ENCODE measurements at regions not wholly inside any gene's neighbourhood (a gene's known extent, or its start where the extent isn't known, plus 50 kb on each side); places are given as distances from the start of the nearest gene placed in this dataset.

GRCh38 chr10:23715363-23715762 is 276.5 kb downstream of the OTUD1 start:
- Mint-ChIP-seq H3K9me3 (ENCODE audit: unreplicated experiment) (no peaks in the 10 kb centered on the region), H3K36me3 (ENCODE audit: insufficient read depth, unreplicated experiment) (no peaks in the 10 kb centered on the region), H3K27me3 (ENCODE audit: insufficient read depth, unreplicated experiment) (peaks cover 24% of the 10 kb centered on the region), H3K4me1 (ENCODE audit: low read depth, unreplicated experiment) (no peaks in the 10 kb centered on the region), H3K4me3 (ENCODE audit: unreplicated experiment) (no peak overlapping the region), H3K27ac (ENCODE audit: unreplicated experiment) (no peak overlapping the region)
- CTCF ChIA-PET, result no interaction called here
- no peaks in the 10 kb centered on the region for H3K9me3 ChIP-seq
- intact Hi-C loops (cut with micrococcal nuclease; ENCODE audit: unreplicated experiment), result no loop called here
- no peak for DNase-seq
- no peak overlapping the region for H3K4me3 ChIP-seq (ENCODE audit: low read depth, low read length)
- no peaks in the 10 kb centered on the region for H3K36me3 ChIP-seq (ENCODE audit: control insufficient read depth, insufficient read depth, low read length)
- no peaks in the 10 kb centered on the region; the same call in 1 of the 2 replicates for H3K27me3 ChIP-seq (replicated peaks; ENCODE audit: control insufficient read depth, insufficient read depth, low read length)
- POLR2A ChIA-PET, result no interaction called here
- no peaks in the 10 kb centered on the region for H3K4me1 ChIP-seq
- BruUV-seq (replicated peaks), result no TSS peak
- TF ChIP-seq CTCF (IDR thresholded peaks at IDR 0.05; ENCODE audit: insufficient read depth in 1 of 2, low read depth in 1 of 2, low read length in 1 of 2, severe bottlenecking in 1 of 2, unreplicated experiment in 1 of 2), result no peak

DNA sequence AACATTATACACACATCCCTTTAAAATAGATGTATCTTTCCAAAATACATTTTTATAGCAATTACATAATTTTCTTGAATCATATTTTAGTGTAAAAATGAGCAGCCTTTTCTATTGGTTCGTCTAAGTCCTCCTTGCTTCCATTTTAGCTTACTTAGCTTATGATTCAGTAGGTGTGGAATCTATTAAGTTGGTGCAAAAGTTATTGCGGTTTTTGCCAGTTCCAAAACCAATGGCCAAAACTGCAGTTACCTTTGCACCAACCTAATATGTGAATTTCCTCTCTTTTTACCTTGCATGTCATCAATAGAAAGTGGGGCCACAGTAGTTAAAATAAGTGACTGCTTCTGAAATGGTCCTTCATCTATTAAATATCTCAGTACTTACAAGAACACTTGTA is 279.0 kb downstream of the OTUD1 start:
- ChIA-PET CTCF (no interaction called here), POLR2A (no interaction called here)
- no peak overlapping the region for H3K4me3 ChIP-seq (ENCODE audit: low read depth, low read length)
- no peaks in the 10 kb centered on the region for H3K4me1 Mint-ChIP-seq (ENCODE audit: low read depth, unreplicated experiment)
- no TSS peak for BruUV-seq (replicated peaks)
- intact Hi-C loops (cut with micrococcal nuclease; ENCODE audit: unreplicated experiment), result no loop called here
- no peaks in the 10 kb centered on the region for H3K9me3 Mint-ChIP-seq (ENCODE audit: unreplicated experiment)
- no peak for TF ChIP-seq CTCF (IDR thresholded peaks at IDR 0.05; ENCODE audit: insufficient read depth in 1 of 2, low read depth in 1 of 2, low read length in 1 of 2, severe bottlenecking in 1 of 2, unreplicated experiment in 1 of 2)
- no peaks in the 10 kb centered on the region for H3K27me3 ChIP-seq (replicated peaks; ENCODE audit: control insufficient read depth, insufficient read depth, low read length)
- H3K4me3 Mint-ChIP-seq (ENCODE audit: unreplicated experiment), result no peak overlapping the region
- no peaks in the 10 kb centered on the region for H3K9me3 ChIP-seq
- H3K4me1 ChIP-seq, result no peaks in the 10 kb centered on the region
- H3K27ac Mint-ChIP-seq (ENCODE audit: unreplicated experiment), result no peak overlapping the region
- H3K36me3 ChIP-seq (ENCODE audit: control insufficient read depth, insufficient read depth, low read length), result no peaks in the 10 kb centered on the region
- H3K27me3 Mint-ChIP-seq (ENCODE audit: insufficient read depth, unreplicated experiment), result peaks cover 25% of the 10 kb centered on the region
- no peaks in the 10 kb centered on the region for H3K36me3 Mint-ChIP-seq (ENCODE audit: insufficient read depth, unreplicated experiment)
- DNase-seq, result no peak

- intact Hi-C loops (cut with micrococcal nuclease; ENCODE audit: unreplicated experiment), result no loop called here
These were observed 280.1 kb downstream of the OTUD1 start for GRCh38 chr10:23718946-23719345.

More at GRCh38 chr10:23718946-23719345, 280.1 kb downstream of the OTUD1 start:
- H3K4me1 ChIP-seq, result no peaks in the 10 kb centered on the region
- BruUV-seq (replicated peaks), result no TSS peak
- ChIA-PET POLR2A (no interaction called here), CTCF (no interaction called here)
- Mint-ChIP-seq H3K27me3 (ENCODE audit: insufficient read depth, unreplicated experiment) (peaks cover 23% of the 10 kb centered on the region), H3K9me3 (ENCODE audit: unreplicated experiment) (no peaks in the 10 kb centered on the region), H3K4me1 (ENCODE audit: low read depth, unreplicated experiment) (no peaks in the 10 kb centered on the region), H3K4me3 (ENCODE audit: unreplicated experiment) (no peak overlapping the region), H3K36me3 (ENCODE audit: insufficient read depth, unreplicated experiment) (no peaks in the 10 kb centered on the region), H3K27ac (ENCODE audit: unreplicated experiment) (no peak overlapping the region)
- H3K27me3 ChIP-seq (replicated peaks; ENCODE audit: control insufficient read depth, insufficient read depth, low read length), result no peaks in the 10 kb centered on the region
- H3K9me3 ChIP-seq, result no peaks in the 10 kb centered on the region
- no peak for DNase-seq
- no peaks in the 10 kb centered on the region for H3K36me3 ChIP-seq (ENCODE audit: control insufficient read depth, insufficient read depth, low read length)
- H3K4me3 ChIP-seq (ENCODE audit: low read depth, low read length), result no peak overlapping the region
- no peak for TF ChIP-seq CTCF (IDR thresholded peaks at IDR 0.05; ENCODE audit: insufficient read depth in 1 of 2, low read depth in 1 of 2, low read length in 1 of 2, severe bottlenecking in 1 of 2, unreplicated experiment in 1 of 2)

Measured in Caco-2 (cell line).